HL-60 (cell line): ENCODE measurements at regions not wholly inside any gene's neighbourhood (a gene's known extent, or its start where the extent isn't known, plus 50 kb on each side); places are given as distances from the start of the nearest gene placed in this dataset.

Experiments
- GABPA ChIP-seq: IDR thresholded peaks from 2 replicates; pipeline ENCODE4 v1.6.1; 2012; ENCODE audit warnings: low read depth
- POLR2AphosphoS5 ChIP-seq: IDR thresholded peaks from 2 replicates; pipeline ENCODE4 v1.6.1; 2012; ENCODE audit warnings: low read depth
- REST ChIP-seq: IDR thresholded peaks from 2 replicates; pipeline ENCODE4 v1.6.1; 2012; ENCODE audit warnings: low read depth; ENCODE audit not compliant: insufficient replicate concordance
- TF ChIP-seq, protein P1 (sequence below): IDR thresholded peaks from one replicate; pipeline ENCODE4 v1.5.1; 2011; ENCODE audit warnings: low read length, control low read depth, inconsistent platforms; ENCODE audit not compliant: insufficient read depth

DNA sequence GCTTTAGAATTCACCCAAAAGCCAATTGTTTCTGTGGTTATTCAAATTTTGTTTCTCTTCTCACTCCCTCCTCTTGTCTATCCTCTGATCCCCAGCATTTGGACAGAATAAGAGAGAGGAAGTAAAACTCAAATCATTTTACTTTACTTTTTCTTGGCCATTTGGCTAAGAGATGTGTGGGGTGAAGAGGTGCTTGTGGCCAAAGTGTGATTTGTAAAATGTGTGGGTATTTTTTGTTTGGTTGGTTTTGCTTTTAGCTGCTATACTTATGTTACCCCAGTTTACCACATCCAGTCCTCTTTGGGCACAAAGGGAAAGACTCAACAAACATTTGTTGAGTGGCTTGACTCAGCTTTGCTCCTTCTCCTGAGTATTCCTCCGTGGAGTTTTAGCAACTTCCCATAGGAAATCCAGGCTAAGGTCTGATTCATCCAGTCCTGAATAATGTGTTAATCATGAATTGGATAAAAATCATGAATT is 109.1 kb upstream of the CYP1B1 start:
- TF ChIP-seq, protein P1, sequence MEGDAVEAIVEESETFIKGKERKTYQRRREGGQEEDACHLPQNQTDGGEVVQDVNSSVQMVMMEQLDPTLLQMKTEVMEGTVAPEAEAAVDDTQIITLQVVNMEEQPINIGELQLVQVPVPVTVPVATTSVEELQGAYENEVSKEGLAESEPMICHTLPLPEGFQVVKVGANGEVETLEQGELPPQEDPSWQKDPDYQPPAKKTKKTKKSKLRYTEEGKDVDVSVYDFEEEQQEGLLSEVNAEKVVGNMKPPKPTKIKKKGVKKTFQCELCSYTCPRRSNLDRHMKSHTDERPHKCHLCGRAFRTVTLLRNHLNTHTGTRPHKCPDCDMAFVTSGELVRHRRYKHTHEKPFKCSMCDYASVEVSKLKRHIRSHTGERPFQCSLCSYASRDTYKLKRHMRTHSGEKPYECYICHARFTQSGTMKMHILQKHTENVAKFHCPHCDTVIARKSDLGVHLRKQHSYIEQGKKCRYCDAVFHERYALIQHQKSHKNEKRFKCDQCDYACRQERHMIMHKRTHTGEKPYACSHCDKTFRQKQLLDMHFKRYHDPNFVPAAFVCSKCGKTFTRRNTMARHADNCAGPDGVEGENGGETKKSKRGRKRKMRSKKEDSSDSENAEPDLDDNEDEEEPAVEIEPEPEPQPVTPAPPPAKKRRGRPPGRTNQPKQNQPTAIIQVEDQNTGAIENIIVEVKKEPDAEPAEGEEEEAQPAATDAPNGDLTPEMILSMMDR: no peak
- TF ChIP-seq POLR2AphosphoS5: no peak
- TF ChIP-seq REST: no peak
- no peak for TF ChIP-seq GABPA
